ENCODE measurements at regions not wholly inside any gene's neighbourhood (a gene's known extent, or its start where the extent isn't known, plus 50 kb on each side); places are given as distances from the start of the nearest gene placed in this dataset.
"Not testable (repeated sequence)": the region's sequence is repeated elsewhere in the genome, so short reads cannot be mapped to it uniquely, and the experiment has no call there.

DNA sequence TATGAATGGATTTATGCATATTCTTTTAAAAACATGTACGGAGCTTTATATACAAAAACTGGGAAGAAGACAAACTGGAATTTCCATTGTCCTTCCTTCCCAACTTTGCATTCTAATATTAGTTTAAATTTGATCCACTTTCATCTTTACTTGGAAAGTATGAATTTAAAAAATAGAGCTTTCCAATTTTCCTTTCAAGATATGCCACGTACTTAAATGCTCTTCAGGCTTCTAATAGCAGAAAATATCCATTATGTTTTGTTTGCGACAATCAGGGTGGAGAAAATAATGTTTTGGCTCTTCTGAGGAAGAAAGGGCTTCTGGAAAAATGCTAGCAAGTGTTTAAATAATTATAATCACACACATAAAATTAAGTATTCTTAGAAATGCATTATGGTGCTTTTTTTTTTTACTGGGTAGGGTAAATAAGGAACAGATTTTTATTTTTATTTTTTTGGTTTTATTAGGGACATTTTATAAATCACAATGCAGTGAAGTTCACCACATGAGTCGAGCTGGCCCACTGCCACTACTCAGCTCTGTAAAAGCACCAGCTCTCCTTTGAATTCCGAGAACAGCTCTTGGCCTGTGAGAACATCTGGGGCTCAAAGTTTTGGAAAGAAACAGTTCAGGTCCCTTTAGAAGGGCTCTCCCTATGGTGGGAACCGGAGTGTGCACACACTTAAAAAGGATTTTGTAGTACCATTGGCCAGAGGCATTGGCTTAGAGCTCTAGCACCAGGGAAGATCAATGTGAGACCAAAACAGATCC is 287.4 kb upstream of the LYPLAL1 start:
- DNase-seq, result peak; percentile 17

DNA sequence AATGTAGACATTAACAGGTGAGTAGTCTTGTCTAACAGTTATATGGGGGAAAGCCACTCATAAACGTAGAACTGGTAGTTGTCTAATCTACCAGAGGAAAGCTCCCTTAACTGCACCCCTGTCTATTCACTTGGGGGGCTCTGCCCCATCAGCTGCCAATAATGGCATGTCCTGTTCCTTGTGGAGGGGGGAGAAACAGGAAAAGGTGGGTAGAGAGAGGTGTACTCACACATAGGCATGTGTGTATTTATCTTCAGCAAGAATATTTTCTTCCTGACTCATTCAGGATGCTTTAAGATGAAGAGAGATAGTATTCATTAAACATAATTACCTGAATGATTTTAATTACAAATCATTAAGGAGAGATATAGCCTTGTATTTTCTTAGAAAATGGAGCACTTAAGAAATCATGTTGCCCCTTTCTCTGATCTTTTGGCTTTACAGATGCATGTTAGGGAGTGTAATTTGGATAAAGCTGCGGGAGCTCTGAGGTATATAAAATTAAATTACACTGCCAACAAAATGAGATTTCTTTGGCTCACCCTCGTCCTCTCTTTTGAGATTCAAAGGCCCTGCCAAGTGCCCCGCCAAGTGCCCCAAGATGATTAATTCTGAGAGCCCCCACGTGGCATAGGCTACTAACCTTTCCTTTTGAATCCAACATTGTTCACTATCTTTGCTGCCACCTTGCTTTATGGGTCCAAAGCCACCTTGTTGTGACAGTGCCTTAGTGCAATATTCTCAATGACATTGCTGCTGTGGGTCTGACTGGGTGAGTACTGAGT is 286.3 kb upstream of the LYPLAL1 start:
- no peak for DNase-seq

DNA sequence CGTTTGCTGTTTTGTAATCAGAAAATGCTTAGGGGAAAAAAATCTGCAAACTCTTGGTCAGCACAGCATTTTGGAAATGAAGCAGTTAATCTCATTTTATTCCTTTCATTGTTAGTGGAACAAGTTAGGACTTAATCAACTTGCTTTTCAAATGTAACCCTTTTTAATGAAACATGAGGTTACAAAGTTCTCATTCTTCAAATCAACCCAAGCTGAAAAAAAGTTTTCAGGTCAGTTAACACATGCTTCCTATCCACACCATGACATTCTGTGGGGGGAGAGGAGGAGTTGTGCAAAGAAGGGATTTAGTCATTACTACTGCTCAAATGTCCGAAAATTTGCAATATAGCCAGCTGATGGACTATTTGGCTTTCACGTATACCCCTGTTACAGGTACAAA is 283.2 kb upstream of the LYPLAL1 start:
- DNase-seq, result no peak

DNA sequence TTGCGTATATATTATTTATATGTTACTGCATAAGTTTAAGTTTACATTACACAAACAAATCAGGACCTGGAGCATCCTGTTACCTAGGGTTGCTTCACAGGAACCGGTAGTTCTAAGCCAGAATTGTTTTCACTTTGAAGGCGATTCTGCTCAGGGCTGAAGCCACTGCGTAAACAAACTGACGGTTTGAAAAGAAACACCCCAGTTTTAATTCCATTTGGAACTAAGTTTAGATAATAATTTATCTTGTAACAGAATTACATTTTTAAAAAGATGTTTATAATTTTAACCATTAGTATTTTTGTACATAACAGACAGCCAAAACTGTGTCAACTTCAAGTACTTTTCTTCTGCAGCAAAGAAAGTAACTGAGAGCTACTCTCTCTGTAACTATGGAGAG is 282.1 kb upstream of the LYPLAL1 start:
- DNase-seq, result no peak

DNA sequence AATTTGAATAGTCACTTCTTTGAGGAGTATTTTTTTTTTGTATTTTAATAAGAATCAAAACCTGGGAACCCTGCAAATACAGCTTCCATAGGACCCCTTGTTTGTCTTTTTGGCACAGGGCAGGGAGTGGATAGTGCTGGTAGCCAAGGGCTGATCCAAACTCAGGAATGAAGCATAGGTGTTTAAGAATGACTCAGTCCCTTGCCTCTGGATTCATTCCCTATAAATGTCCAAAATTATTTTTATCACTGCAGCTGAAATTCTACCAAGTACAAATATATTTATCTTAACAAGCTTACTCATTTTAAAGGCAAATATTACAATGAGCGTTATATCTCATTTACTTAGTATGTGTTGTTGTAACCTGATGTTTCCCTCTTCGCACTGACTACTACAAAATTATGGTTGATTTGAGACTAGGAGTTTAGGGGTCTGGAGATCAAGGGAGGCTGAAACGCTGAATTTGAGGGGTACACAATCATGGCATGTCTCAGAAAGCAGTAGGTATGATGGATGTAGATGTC is 278.6 kb upstream of the LYPLAL1 start:
- no peak for DNase-seq

DNA sequence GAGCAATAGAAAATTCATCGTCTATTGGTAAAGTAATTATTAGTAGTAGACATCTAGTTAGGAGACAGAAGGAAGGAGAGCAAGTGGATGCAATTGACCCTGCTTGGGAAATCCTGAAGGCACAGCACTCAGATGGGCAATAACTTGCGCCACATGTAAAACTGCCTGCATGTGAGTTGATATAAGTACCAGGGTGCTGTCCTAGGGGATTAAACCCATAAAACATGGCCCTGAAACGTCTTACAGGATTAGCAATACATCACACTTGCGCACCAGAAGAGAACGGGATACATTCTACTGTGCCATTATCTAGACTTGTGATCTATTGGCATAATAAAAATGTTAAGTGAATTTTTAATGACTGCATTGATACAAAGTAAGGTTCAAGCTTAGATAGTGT is 277.5 kb upstream of the LYPLAL1 start:
- no peak for DNase-seq

DNA sequence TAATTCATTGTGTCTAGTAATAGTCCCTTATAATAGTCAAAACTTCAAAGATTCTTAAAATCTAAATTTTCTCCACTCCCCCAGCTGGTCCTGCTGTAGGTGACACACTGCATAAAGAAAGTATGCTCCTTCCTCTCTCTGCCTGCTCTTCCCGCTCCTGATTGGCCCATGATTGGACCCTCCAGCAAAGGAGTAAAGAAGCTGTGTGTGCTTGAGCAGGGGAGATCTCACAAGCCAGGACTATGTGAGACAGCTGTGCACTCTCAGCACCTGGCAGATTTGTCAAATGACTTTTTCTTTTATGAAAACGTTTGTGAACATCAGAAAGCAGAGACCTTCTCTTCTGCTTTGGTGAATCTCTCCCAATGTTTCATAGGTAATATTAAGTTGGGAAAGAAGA is 274.8 kb upstream of the LYPLAL1 start:
- DNase-seq, result no peak

DNA sequence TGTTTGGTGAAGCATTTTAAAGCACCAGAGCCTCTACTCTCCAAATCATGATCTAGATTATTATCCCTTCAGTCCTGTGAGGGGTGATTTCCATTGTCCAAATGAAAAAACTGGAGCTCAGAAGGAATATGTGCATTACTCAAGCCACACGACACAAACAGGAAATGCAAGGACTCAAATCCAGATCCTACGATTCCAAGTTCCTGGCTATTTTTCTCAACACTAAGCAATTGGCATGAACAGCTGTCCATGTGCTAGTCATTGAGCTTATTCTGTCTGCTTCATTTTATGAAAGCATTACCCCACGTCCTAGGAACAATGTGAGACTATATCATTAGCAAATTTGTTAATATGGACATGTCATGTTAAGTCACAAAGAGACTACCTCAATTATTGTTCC is 273.1 kb upstream of the LYPLAL1 start:
- DNase-seq, result no peak

DNA sequence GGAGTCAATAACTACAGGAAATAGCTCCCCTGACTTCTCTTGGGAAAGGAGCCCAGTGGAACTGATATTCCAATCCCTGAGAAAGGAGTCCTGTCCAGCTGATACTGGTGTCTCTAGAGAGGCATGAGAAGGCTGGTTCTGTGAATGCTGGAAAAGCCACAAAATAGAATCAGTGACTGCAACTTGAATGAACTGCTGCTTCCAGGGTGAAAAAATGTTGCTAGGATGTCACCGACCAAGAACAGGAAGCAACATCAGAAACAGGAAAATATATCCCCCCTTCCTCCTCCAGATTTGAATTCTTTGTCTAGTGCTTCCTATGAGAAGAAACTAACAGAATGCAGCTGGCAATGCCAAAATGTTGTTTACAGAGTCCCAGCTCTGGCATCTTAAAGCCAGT is 269.3 kb upstream of the LYPLAL1 start:
- no peak for DNase-seq

DNA sequence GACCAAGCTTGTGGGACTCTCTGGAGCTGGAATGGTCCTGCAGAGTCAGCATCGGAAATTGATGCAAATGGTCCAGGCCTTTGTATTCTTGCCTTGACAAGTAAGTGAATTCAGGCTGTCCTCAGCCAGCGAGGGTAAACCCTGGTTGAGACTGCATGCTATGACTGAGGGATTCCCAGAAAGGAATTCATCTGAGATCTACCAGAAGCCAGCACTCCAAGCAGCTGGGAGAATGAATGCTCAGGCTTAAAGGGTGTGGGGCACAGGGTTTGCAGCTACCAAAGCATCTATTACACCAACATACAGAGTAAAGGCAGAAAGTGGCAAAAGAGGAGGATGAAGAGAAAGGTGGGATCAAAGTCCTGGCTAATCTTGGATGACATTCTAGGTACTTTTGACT is 257.0 kb upstream of the LYPLAL1 start:
- no peak for DNase-seq

DNA sequence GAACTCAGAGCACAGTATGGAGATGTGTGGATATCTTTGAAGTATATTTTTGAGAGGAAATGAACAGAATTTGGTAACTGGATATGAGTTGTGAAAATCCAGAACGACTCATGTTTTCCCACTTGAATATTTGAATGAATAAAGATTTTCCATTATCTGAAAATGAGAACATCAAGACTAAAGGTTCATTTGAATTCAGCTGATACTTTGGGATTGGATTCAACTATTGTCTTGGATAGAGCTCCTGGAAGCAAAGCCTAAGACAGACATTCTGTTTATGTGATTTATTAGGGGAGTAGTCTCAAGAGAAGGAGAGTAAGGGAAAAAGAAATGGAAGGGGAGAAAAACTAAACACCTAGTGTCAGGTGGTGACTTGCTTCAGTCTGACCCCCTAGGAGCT is 256.0 kb upstream of the LYPLAL1 start:
- DNase-seq, result no peak

DNA sequence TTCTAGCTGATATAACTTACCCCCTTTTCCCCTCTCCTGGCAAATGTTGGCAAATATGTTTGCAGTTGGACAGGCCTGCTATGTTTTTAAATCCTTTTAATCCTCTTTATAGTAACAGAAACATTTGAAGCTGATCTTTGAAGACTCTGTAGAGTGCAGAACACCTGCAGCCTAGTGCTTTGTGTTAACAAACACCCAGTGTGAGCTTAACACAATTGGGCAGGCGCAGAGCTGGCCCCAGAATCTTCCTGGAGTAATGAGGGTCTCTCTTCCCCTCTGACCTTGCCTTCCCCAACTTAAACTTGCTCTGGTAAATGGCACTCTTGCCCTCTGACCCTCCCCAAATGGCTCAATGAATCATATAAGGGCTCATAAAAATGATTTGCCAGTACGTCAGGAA is 247.9 kb upstream of the LYPLAL1 start:
- DNase-seq, result no peak

DNA sequence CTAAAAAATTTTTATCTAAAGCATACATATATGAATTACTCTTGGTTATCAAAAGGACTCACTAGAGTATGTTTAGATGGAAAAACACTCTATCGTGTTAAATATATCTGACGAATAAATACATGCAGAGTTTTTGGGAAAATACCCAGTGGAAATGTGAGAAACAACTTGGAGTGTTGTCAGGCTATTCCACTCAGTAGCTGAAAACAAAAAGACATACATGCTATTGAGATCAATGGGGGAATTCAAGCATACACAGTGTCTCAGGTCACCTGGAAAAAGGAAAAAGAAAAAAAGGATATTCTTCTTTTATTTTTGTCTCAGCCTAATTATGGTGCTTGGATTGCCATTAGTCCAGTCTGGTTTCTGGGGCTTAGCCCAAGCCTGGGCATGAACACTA is 247.0 kb upstream of the LYPLAL1 start:
- no peak for DNase-seq

DNA sequence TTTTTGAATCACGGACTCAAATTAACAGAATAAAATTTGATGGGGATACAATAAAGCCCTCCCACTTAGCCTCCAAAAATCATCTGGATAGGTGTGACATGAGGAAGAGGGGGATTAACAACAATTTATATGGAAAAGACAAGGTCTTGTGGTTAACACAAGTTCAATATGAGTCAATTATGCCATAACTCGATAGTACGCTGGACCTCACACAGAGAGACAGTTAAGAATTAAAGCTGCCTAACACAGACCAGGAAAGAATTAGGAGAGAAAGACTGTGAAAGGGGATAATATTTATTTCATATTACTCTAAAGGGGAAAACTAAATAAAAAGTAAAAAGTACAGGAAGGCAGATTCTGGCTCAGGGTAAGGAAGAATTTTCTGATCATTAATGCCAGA is 243.7 kb upstream of the LYPLAL1 start:
- DNase-seq, result no peak

DNA sequence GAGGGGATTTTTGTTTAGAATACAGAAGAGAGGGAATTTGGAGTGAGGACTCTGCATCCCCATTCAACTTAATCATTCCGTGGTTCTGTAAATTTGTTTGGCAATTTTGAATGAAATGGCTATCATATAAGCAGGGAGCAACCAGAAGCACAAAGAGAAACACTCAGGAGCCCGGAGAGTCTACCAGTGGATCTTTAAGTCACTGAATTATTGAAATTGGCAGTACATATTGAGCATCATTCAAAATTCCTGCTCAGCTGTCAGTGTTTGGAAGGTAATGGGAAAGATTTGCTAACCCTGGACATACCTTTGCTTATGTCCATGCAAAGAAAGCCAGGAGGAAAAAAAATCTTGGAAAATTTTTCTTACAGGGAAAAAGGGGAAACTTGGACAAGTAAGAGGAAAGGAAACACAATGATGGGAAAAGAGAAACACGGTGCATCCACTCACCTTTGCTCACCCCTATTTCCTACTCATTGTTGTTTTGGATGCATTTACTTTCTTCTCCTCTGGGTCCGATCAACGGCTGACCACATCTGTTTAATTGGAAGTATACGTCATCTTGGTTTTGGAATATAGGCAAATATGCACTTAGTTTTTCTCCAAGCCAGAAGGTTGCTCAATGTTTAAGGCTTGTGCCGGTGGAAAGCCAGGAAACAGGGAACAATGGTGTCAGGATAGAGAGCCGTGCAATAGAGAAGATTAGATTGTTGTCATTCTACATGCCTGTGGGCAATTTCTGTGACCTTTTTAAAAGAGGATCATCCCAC is 243.0 kb upstream of the LYPLAL1 start:
- peak; percentile 54 for DNase-seq

DNA sequence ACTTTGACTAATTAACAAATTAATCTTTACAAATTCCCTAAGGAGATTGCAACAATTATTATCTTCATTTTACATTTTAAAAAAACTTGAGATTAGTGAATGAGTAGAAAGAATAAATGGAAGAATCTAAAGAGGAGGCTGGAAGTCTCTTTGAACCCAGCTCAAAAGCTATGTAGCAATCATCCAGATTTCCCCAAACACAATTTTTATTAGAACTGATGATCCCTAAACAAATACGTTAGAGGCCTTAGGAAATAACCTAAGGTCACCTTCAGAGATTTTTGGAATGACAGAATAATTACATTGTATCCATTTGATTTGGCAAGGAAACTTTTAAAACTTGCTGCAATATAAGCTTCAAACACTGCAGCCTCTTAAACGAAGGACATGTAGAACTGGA is 242.4 kb upstream of the LYPLAL1 start:
- no peak for DNase-seq

DNA sequence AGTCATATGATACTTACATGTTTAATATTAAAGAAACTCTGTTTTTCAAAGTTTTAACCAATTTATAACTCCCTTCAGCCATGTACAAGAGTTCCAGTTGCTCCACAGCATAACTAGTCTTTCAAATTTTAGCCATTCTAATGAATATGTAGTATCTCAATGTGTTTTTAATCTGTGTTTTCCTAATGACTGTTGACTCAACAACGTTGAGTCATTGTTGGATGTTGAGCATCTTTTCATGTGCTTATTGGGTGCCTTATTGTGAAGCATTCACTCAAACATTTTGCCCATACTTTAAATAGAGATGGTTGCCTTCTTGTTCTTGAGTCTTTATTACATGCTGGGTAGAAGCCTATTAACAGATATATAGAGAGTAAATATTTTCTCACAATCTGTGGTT is 240.2 kb upstream of the LYPLAL1 start:
- peak; percentile 33 for DNase-seq

DNA sequence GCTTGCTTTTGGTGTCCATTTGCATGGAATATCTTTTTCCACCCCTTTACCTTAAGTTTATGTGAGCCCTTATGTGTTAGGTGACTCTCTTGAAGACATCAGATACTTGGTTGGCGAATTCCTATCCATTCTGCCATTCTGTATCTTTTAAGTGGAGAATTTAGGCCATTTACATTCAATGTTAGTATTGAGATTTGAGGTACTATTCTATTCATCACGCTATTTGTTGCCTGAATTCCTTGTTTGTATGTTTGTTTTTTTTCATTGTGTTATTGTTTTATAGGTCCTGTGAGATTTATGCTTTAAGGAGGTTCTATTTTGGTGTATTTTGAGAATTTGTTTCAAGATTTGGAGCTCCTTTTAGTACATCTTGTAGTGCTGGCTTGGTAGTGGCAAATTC is 238.3 kb upstream of the LYPLAL1 start:
- not testable (repeated sequence) for DNase-seq

DNA sequence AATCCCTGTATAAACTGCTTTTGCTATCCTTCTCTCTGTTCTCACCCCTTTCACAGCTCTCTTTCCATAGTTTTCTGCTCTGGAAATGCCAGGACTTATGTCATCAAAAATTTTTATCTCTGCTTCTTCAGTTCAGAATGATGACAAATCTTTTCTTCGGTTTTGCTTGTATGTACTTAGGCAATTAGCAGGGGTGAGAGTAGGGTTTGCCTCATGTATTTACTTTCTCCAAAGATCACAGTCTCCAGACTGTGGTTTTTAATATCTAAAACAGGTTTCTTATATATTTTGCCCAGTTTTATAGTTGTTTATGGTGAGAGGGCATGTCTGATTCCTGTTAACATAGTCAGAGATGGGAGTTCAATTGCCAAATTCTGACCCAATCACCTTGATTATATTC is 235.4 kb upstream of the LYPLAL1 start:
- no peak for DNase-seq

DNA sequence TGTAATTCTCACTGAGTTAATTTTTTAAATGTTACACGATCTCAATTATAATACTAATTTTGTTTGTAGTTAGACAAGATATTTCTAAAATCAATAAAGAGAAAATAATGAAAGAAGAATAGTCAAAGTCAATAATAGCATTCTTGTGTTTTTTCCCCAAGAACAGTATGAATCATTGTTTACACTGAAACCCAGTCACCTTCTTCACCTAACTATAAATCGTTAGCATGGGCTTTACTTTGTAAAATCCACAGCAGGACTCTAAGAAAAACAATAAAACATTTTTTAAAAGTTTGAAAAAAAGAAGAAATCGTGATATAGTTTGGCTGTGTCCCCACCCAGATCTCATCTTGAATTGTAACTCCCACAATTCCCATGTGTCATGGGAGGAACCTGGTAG is 234.6 kb upstream of the LYPLAL1 start:
- no peak for DNase-seq

DNA sequence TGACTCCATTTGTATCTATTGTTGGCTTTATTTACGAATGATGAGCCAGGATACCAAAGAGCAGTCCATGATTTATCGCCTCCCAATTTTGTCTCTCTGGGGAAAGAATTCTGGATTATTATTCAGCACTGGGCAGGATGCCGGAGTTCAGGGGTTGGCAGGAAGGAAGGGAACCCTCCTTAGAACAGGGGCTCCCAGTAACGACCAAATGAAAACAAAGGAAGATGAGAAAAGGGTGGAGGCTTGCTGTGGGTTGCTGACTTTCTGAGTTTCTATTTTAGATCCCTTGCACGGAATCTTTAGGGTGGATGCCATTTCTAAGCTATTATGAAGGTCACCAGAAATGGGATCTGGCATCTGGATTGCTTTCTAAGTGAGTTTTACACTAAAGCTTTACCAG is 231.2 kb upstream of the LYPLAL1 start:
- DNase-seq, result no peak

DNA sequence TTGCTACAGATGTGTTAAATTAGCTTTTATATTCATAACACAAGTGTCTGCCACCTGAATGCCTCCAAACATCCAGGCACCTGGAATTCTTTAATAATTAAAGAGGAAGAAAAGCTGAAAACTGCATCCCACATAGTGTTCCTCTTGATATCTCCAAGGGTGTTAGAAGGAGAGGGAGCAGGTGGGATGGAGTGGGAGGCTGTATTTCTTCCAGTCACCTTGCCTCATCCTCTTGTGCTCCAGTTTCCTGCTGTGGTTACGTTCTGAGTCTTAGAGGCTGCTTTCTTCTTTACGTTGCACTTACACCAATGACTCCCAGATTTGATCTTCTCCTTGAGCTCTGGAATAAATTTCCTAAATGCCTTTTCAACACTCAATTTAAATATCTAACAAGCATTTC is 230.3 kb upstream of the LYPLAL1 start:
- no peak for DNase-seq

DNA sequence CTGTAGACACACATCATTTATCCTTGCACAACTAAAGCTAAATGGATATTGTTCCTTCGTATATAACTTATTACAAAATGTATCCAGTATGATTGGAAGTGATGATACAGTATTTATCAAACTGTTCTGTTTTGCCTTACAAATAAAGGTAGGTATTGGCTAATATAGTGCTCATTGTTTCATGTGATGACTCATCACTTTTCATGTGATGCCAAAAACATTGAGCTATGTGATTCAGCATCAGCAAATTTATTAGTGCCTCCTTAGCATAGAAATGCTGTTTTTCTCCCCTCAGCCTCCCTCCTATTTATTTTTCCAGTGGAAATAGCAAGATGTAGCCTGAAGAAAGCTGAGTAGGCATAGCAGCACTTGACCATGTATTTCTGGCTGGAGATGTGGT is 228.6 kb upstream of the LYPLAL1 start:
- peak; percentile 26 for DNase-seq

DNA sequence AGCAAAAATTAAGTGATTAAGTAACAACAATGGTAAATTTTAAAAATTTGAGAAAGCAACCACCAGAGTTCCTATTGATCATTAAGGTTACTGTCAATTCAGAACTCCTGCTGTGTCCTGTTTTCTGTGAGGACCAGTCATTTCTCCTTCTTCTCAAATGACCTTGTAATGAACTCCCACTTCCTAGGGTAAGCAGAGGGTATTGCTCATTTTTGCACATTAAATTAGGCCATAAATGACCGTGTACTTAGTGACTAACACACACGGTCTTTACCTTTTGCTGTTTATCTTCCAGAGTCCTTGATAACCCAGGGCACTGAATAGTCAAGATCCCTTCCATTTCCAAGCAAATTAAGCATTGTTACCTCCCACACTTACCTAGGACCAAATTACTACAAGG is 227.5 kb upstream of the LYPLAL1 start:
- no peak for DNase-seq

Measured in EL (cell line).